Mucosa of rectum (tissue), 2 donors: ENCODE measurements at regions not wholly inside any gene's neighbourhood (a gene's known extent, or its start where the extent isn't known, plus 50 kb on each side); places are given as distances from the start of the nearest gene placed in this dataset.
A peak's percentile ranks its signal among the peaks of the same experiment; 100 is the strongest.

ENCODE experiments used
- H3K27ac ChIP-seq, 2 donors: one replicate each; pipeline ENCODE4 v1.7.0; 2013; ENCODE audit warnings: inconsistent platforms in 2 of 2, low read depth in 2 of 2, low read length in 2 of 2
- H3K27me3 ChIP-seq, 2 donors: one replicate each; pipeline ENCODE4 v1.7.0; 2013; ENCODE audit warnings: low read length in 2 of 2; ENCODE audit not compliant: control insufficient read depth in 2 of 2, insufficient read depth in 2 of 2
- H3K36me3 ChIP-seq, 2 donors: one replicate each; pipeline ENCODE4 v1.7.0; 2013; ENCODE audit warnings: low read length in 2 of 2; ENCODE audit not compliant: control insufficient read depth in 2 of 2, insufficient read depth in 2 of 2
- H3K4me1 ChIP-seq, 2 donors: one replicate each; pipeline ENCODE4 v1.7.0; 2013; ENCODE audit warnings: low read length in 2 of 2, mild to moderate bottlenecking in 1 of 2; ENCODE audit not compliant: control insufficient read depth in 2 of 2, insufficient read depth in 2 of 2
- H3K4me3 ChIP-seq, 2 donors: one replicate each; pipeline ENCODE4 v1.7.0; 2013; ENCODE audit warnings: low read length in 2 of 2
- H3K9ac ChIP-seq, 2 donors: one replicate each; pipeline ENCODE4 v1.7.0; 2013; ENCODE audit warnings: low read length in 2 of 2, low read depth in 1 of 2, mild to moderate bottlenecking in 1 of 2
- H3K9me3 ChIP-seq, 2 donors: one replicate each; pipeline ENCODE4 v1.7.0; 2013; ENCODE audit warnings: low read length in 2 of 2; ENCODE audit not compliant: control insufficient read depth in 2 of 2
- donor health status: healthy.
- donor health status: Normal muscosa, but diverticular disease.

GRCh38 chr1:238961790-238962189 lies 424.6 kb upstream of the CHRM3 start:
- Histone ChIP-seq H3K27me3 (no peaks in the 10 kb centered on the region), H3K27ac (no peak overlapping the region), H3K9ac (no peak overlapping the region), H3K4me1 (no peaks in the 10 kb centered on the region), H3K9me3 (no peaks in the 10 kb centered on the region), H3K4me3 (no peak overlapping the region), H3K36me3 (no peaks in the 10 kb centered on the region)

- H3K36me3 ChIP-seq: no peaks in the 10 kb centered on the region
- no peaks in the 10 kb centered on the region for H3K4me1 ChIP-seq
- H3K27ac ChIP-seq: no peak overlapping the region
- H3K9ac ChIP-seq: no peak overlapping the region
- no peaks in the 10 kb centered on the region for H3K9me3 ChIP-seq
- no peak overlapping the region for H3K4me3 ChIP-seq
- H3K27me3 ChIP-seq: no peaks in the 10 kb centered on the region
Observed at GRCh38 chr1:238960071-238960470, 426.3 kb upstream of the CHRM3 start.

DNA sequence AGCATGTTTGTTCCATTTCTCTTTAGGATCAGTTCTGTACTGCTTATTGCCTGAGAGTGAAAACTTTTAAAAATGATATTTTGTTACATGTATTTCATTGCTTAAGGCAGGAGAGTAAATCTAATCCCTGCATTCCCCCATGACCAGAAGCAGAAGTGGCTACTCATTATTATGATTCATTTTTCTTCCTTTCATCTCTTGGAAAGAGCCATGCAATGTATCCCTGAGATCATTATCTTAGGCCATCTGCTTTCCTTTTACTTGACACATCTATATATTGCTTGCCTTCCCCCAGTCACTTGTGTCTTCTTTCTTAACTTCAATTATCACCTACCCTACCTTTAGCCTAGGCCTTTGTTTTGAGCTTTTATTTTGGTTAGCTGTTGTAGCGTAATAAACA lies 430.4 kb upstream of the CHRM3 start:
- Histone ChIP-seq H3K4me1 (no peaks in the 10 kb centered on the region), H3K36me3 (no peaks in the 10 kb centered on the region), H3K9ac (no peak overlapping the region), H3K9me3 (no peaks in the 10 kb centered on the region), H3K4me3 (no peak overlapping the region), H3K27me3 (no peaks in the 10 kb centered on the region), H3K27ac (no peak overlapping the region)

DNA sequence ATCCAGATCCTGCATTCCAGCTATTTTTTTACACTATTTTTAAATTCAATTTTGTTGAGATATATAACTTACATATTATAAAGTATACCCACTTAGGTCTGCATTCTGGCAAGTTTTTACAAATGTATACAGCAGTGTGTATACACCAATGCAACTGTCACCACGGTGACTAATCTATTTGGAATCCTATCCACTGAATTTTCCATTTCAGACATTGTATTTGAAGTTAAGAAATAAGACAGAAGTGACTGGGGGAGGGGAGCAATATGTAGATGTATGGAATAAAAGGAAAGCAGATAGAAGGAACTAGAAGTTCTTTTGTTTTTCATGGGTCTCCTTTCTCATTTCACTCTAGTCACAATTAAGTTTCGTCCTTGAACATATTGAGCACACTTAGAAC lies 431.5 kb upstream of the CHRM3 start:
- H3K4me3 ChIP-seq: no peak overlapping the region
- H3K36me3 ChIP-seq: no peaks in the 10 kb centered on the region
- H3K9me3 ChIP-seq: no peaks in the 10 kb centered on the region
- H3K9ac ChIP-seq: no peak overlapping the region
- H3K4me1 ChIP-seq: no peaks in the 10 kb centered on the region
- H3K27me3 ChIP-seq: no peaks in the 10 kb centered on the region
- no peak overlapping the region for H3K27ac ChIP-seq

- Histone ChIP-seq H3K27me3 (no peaks in the 10 kb centered on the region), H3K27ac (no peak overlapping the region), H3K4me1 (no peaks in the 10 kb centered on the region), H3K9ac (no peak overlapping the region), H3K4me3 (no peak overlapping the region), H3K9me3 (no peaks in the 10 kb centered on the region), H3K36me3 (no peaks in the 10 kb centered on the region)
Observed at GRCh38 chr1:238953448-238954010, 432.8 kb upstream of the CHRM3 start.

GRCh38 chr1:238951809-238952208 lies 434.6 kb upstream of the CHRM3 start:
- Histone ChIP-seq H3K9ac (no peak overlapping the region), H3K4me1 (no peaks in the 10 kb centered on the region), H3K4me3 (no peak overlapping the region), H3K9me3 (no peaks in the 10 kb centered on the region), H3K27me3 (no peaks in the 10 kb centered on the region), H3K36me3 (no peaks in the 10 kb centered on the region), H3K27ac (no peak overlapping the region)

GRCh38 chr1:238950784-238951183 lies 435.6 kb upstream of the CHRM3 start:
- Histone ChIP-seq H3K4me3 (peak overlapping the region; percentile 10 to 37), H3K9ac (no peak overlapping the region), H3K4me1 (no peaks in the 10 kb centered on the region), H3K36me3 (no peaks in the 10 kb centered on the region), H3K27ac (no peak overlapping the region), H3K27me3 (no peaks in the 10 kb centered on the region), H3K9me3 (no peaks in the 10 kb centered on the region)

DNA sequence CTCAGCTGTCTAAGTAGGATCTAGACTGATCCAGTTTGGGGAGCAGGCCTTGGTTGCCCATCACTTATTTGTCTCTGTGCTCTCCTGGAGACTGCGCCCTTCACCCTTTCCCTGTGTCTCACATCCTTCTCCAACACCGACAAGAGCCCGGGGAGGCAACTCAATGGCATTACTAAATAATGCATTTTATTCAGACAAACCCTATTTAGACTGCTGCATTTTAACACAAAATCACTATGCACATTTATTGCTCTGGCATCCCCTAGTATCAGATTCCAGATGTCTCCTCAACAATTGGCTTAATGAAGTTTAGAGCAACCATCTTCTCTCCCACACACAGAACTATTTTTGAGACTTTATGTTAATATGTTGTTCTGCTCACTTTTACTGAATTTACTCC lies 436.4 kb upstream of the CHRM3 start:
- Histone ChIP-seq H3K4me1 (no peaks in the 10 kb centered on the region), H3K27me3 (no peaks in the 10 kb centered on the region), H3K27ac (no peak overlapping the region), H3K4me3 (no peak overlapping the region), H3K9ac (no peak overlapping the region), H3K36me3 (no peaks in the 10 kb centered on the region), H3K9me3 (no peaks in the 10 kb centered on the region)

DNA sequence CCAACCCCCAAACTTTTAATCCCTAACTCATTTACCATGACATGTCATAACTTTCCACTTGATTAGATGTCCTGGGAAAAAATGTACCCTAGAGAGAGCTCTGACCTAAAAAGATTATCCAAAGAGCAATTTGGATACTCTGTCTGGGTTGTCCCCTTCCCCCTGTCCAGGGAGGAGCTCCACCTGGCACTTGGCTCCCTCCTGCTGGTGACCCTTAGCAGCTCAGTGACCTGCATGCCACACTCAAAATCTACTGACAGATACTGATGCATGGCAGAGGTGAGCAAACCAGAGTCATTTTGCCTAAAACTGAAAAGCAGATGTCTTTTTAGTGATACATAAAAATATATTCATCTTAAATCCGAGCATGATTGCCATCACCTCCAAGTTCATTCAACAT lies 442.3 kb upstream of the CHRM3 start:
- Histone ChIP-seq H3K9me3 (no peaks in the 10 kb centered on the region), H3K27ac (no peak overlapping the region), H3K4me3 (no peak overlapping the region), H3K36me3 (no peaks in the 10 kb centered on the region), H3K27me3 (no peaks in the 10 kb centered on the region), H3K9ac (no peak overlapping the region), H3K4me1 (no peaks in the 10 kb centered on the region)

DNA sequence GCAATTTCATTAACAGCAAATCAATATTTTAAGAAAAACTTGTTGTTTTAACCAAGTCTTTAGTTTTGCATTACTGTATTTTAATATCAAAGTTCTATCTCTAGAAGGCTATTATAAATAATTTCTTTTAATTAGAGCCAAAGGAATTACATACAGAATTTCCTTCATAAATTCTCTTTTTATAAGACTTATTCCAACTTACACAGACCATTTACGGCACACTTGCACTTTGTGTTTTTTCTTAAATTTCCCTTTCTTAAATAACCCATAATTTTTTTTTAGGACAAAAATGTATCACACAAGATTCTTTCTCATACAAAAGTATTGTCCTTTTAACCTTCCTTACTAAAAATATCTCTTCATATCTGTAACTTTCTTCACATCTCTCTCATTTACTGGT lies 458.5 kb upstream of the CHRM3 start:
- Histone ChIP-seq H3K4me1 (no peaks in the 10 kb centered on the region), H3K27me3 (no peaks in the 10 kb centered on the region), H3K4me3 (no peak overlapping the region), H3K9ac (no peak overlapping the region), H3K27ac (no peak overlapping the region), H3K36me3 (no peaks in the 10 kb centered on the region), H3K9me3 (no peaks in the 10 kb centered on the region)

- H3K9me3 ChIP-seq: no peaks in the 10 kb centered on the region
- H3K27me3 ChIP-seq: no peaks in the 10 kb centered on the region
- H3K27ac ChIP-seq: no peak overlapping the region
- H3K9ac ChIP-seq: no peak overlapping the region
- no peak overlapping the region for H3K4me3 ChIP-seq
- H3K36me3 ChIP-seq: no peaks in the 10 kb centered on the region
- H3K4me1 ChIP-seq: no peaks in the 10 kb centered on the region
Observed at GRCh38 chr1:238916828-238917227, 469.5 kb upstream of the CHRM3 start.
